GM23248 (cell line): ENCODE measurements at regions not wholly inside any gene's neighbourhood (a gene's known extent, or its start where the extent isn't known, plus 50 kb on each side); places are given as distances from the start of the nearest gene placed in this dataset. TPM values are rescaled to one million over a fixed set of nuclear protein-coding genes. Genes with fewer than 3 reads are reported as not detected.

ENCODE experiments used
- DNase-seq: peaks from one replicate; pipeline ENCODE4 v3.0.0-alpha.2; 2015
- H2AFZ ChIP-seq: fragments of 200-600 bp; sonication (generic); 2 replicates; pipeline ENCODE4 v1.6.1; 2016; ENCODE audit warnings: antibody characterized with exemption
- H3F3A ChIP-seq: fragments of 200-600 bp; sonication (generic); 2 replicates; pipeline ENCODE4 v1.6.1; 2016; ENCODE audit warnings: mild to moderate bottlenecking, antibody characterized with exemption, mixed run types; ENCODE audit not compliant: insufficient read depth
- H3K27ac ChIP-seq: fragments of 200-600 bp; sonication (generic); 2 replicates; pipeline ENCODE4 v1.5.1; 2016; ENCODE audit warnings: mild to moderate bottlenecking
- H3K27me3 ChIP-seq: fragments of 200-600 bp; sonication (generic); replicated peaks from 2 replicates; pipeline ENCODE4 v1.6.1; 2016; ENCODE audit warnings: mild to moderate bottlenecking; ENCODE audit not compliant: insufficient read depth
- H3K36me3 ChIP-seq: fragments of 200-600 bp; sonication (generic); 2 replicates; pipeline ENCODE4 v1.6.1; 2016; ENCODE audit warnings: low read depth, mild to moderate bottlenecking
- H3K4me1 ChIP-seq: fragments of 200-600 bp; sonication (generic); 2 replicates; pipeline ENCODE4 v1.6.1; 2016; ENCODE audit warnings: mild to moderate bottlenecking; ENCODE audit not compliant: insufficient read depth
- H3K4me2 ChIP-seq: fragments of 200-600 bp; sonication (generic); one replicate; pipeline ENCODE4 v1.6.1; 2016; ENCODE audit warnings: mild to moderate bottlenecking; ENCODE audit not compliant: unreplicated experiment
- H3K4me3 ChIP-seq: fragments of 200-600 bp; sonication (generic); 2 replicates; pipeline ENCODE4 v1.5.1; 2016; ENCODE audit warnings: mild to moderate bottlenecking
- H3K79me2 ChIP-seq: fragments of 200-600 bp; sonication (generic); 2 replicates; pipeline ENCODE4 v1.6.1; 2016; ENCODE audit warnings: mild to moderate bottlenecking; ENCODE audit not compliant: insufficient read depth
- H3K9ac ChIP-seq: fragments of 200-600 bp; sonication (generic); 2 replicates; pipeline ENCODE4 v1.6.1; 2016; ENCODE audit warnings: mild to moderate bottlenecking
- H3K9me2 ChIP-seq: fragments of 200-600 bp; sonication (generic); 2 replicates; pipeline ENCODE4 v1.6.1; 2016; ENCODE audit warnings: mixed run types, mild to moderate bottlenecking, moderate library complexity; ENCODE audit not compliant: insufficient read depth
- H3K9me3 ChIP-seq: fragments of 200-600 bp; sonication (generic); one replicate; pipeline ENCODE4 v1.6.1; 2017; ENCODE audit warnings: low read depth
- H4K20me1 ChIP-seq: fragments of 200-600 bp; sonication (generic); 2 replicates; pipeline ENCODE4 v1.6.0; 2016; ENCODE audit not compliant: insufficient read depth
- EZH2 ChIP-seq: fragments of 200-600 bp; sonication (generic); IDR thresholded peaks from 2 replicates; pipeline ENCODE4 v1.6.1; 2018; ENCODE audit warnings: antibody characterized with exemption, mild to moderate bottlenecking; ENCODE audit not compliant: insufficient read depth, poor library complexity, severe bottlenecking
- EZH2phosphoT487 ChIP-seq: fragments of 200-600 bp; sonication (generic); IDR thresholded peaks from 2 replicates; pipeline ENCODE4 v1.6.1; 2018; ENCODE audit warnings: antibody characterized with exemption, moderate library complexity, mild to moderate bottlenecking, low read depth; ENCODE audit not compliant: insufficient read depth
- WGBS, 2 experiments: methylation state at CpG; one replicate each; pipeline ENCODE4 v1.1.6; 2015 to 2017; ENCODE audit warnings: low lambda C conversion rate in 2 of 2, low coverage in 1 of 2; ENCODE audit errors: missing lambda C conversion rate in 2 of 2; 5-methylcytosine and 5-hydroxymethylcytosine counted together
- in situ Hi-C: fragments of 300-500 bp; cut with MboI; formaldehyde crosslinking; loops from 2 replicates; pipeline ENCODE4 v1.15.0; 2020
- small RNA-seq: library from RNA; depleted of rRNA; stranded (forward); fragments of <200 nt; gene quantifications from one replicate; pipeline ENCODE3, GENCODE V24; 2014; ENCODE audit warnings: low read depth, low replicate concordance

GRCh38 chr1:218217040-218217439 is 68.1 kb upstream of the RRP15 start:
- Histone ChIP-seq H3F3A (no peaks in the 10 kb centered on the region), H3K9me3 (no peaks in the 10 kb centered on the region), H3K36me3 (no peaks in the 10 kb centered on the region), H3K79me2 (no peaks in the 10 kb centered on the region), H3K4me1 (peaks cover 2% of the 10 kb centered on the region), H3K27me3 (peaks cover 8% of the 10 kb centered on the region), H2AFZ (no peak overlapping the region), H3K27ac (no peak overlapping the region), H3K9ac (no peak overlapping the region), H3K4me3 (no peak overlapping the region), H4K20me1 (no peaks in the 10 kb centered on the region), H3K4me2 (no peak overlapping the region), H3K9me2 (no peaks in the 10 kb centered on the region)
- 51 to 60% methylated on average over 4 of the region's 4 CpGs for WGBS, 2 experiments
- DNase-seq, result no peak
- in situ Hi-C loops, result no loop called here
- TF ChIP-seq EZH2phosphoT487 (no peak), EZH2 (no peak)

- H3K4me3 ChIP-seq, result no peak overlapping the region
- H2AFZ ChIP-seq, result no peak overlapping the region
- no peaks in the 10 kb centered on the region for H3K9me3 ChIP-seq
- H3K4me2 ChIP-seq, result no peak overlapping the region
- 14 to 25% methylated on average over 2 of the region's 2 CpGs for WGBS, 2 experiments
- DNase-seq, result no peak
- no peaks in the 10 kb centered on the region for H3K9me2 ChIP-seq
- TF ChIP-seq EZH2, result no peak
- no peak for TF ChIP-seq EZH2phosphoT487
- H3K79me2 ChIP-seq, result no peaks in the 10 kb centered on the region
- peaks cover 8% of the 10 kb centered on the region for H3K27me3 ChIP-seq
- no peak overlapping the region for H3K9ac ChIP-seq
- in situ Hi-C loops, result no loop called here
- H3K36me3 ChIP-seq, result no peaks in the 10 kb centered on the region
- H3K27ac ChIP-seq, result no peak overlapping the region
- no peaks in the 10 kb centered on the region for H3F3A ChIP-seq
- no peaks in the 10 kb centered on the region for H4K20me1 ChIP-seq
- no peaks in the 10 kb centered on the region for H3K4me1 ChIP-seq
These were observed 65.6 kb upstream of the RRP15 start for GRCh38 chr1:218219460-218219859.

- 12 to 18% methylated on average over 1 of the region's 1 CpG for WGBS, 2 experiments
- H3K4me2 ChIP-seq, result no peak overlapping the region
These were observed 61.0 kb upstream of the RRP15 start for GRCh38 chr1:218224101-218224500.

GRCh38 chr1:218226005-218226404 is 59.1 kb upstream of the RRP15 start:
- Histone ChIP-seq H3K9me3 (no peaks in the 10 kb centered on the region), H3K36me3 (no peaks in the 10 kb centered on the region), H3F3A (no peaks in the 10 kb centered on the region), H2AFZ (no peak overlapping the region), H3K79me2 (no peaks in the 10 kb centered on the region), H3K4me1 (no peaks in the 10 kb centered on the region), H3K4me2 (no peak overlapping the region), H4K20me1 (no peaks in the 10 kb centered on the region), H3K9me2 (no peaks in the 10 kb centered on the region), H3K4me3 (no peak overlapping the region), H3K27ac (no peak overlapping the region), H3K9ac (no peak overlapping the region), H3K27me3 (peaks cover 9% of the 10 kb centered on the region)
- in situ Hi-C loops, result no loop called here
- no peak for DNase-seq
- TF ChIP-seq EZH2, result no peak
- no peak for TF ChIP-seq EZH2phosphoT487
- 55 to 59% methylated on average over 5 of the region's 5 CpGs for WGBS, 2 experiments

More at GRCh38 chr1:218224101-218224500, 61.0 kb upstream of the RRP15 start:
- Histone ChIP-seq H3K4me1 (no peaks in the 10 kb centered on the region), H3K4me3 (no peak overlapping the region), H3K36me3 (no peaks in the 10 kb centered on the region), H3K9ac (no peak overlapping the region), H4K20me1 (no peaks in the 10 kb centered on the region), H3K9me3 (no peaks in the 10 kb centered on the region), H3F3A (no peaks in the 10 kb centered on the region), H3K27ac (no peak overlapping the region), H3K9me2 (no peaks in the 10 kb centered on the region), H2AFZ (no peak overlapping the region), H3K79me2 (no peaks in the 10 kb centered on the region), H3K27me3 (peaks cover 15% of the 10 kb centered on the region)
- no peak for DNase-seq
- in situ Hi-C loops, result no loop called here
- TF ChIP-seq EZH2phosphoT487, result no peak
- no peak for TF ChIP-seq EZH2

Small RNA genes in the stretch of these regions (small RNA-seq; reads per million reads assigned to genes)
- not detected for gene RNU1-141P
